ENCODE measurements at regions not wholly inside any gene's neighbourhood (a gene's known extent, or its start where the extent isn't known, plus 50 kb on each side); places are given as distances from the start of the nearest gene placed in this dataset.

GRCh38 chr1:60825593-60825992 lies 256.8 kb upstream of the NFIA start:
- ChIA-PET POLR2A (no interaction called here), RAD21 (ENCODE audit: low non-redundant PET in 1 of 2, low total read pairs in 2 of 2, uncharacterized antibody in 2 of 2, unreplicated experiment in 2 of 2) (no interaction called here), CTCF (interaction anchor here (0.6 to 1.8 kb wide), 2 partner anchors 9 to 544 kb away, joined by 3 to 9 read pairs; no protein-coding TSS in a partner anchor)
- no peaks in the 10 kb centered on the region for H3K36me3 ChIP-seq (ENCODE audit: control insufficient read depth in 1 of 2, insufficient read depth in 2 of 2, low read length in 2 of 2)
- DNase-seq (ENCODE audit: low read depth, low spot score) (peak; percentile 3), ATAC-seq (peak; percentile 79; the same call in 1 of the 2 replicates)
- H3K9me3 ChIP-seq (ENCODE audit: control insufficient read depth in 1 of 2, insufficient read depth in 1 of 2, low read depth in 1 of 2, low read length in 2 of 2) = no peaks in the 10 kb centered on the region
- no TSS peak for BruUV-seq (replicated peaks)
- no peaks in the 10 kb centered on the region for H3K9me2 ChIP-seq (ENCODE audit: insufficient read depth)
- no peaks in the 10 kb centered on the region for H3K79me2 ChIP-seq (ENCODE audit: insufficient read depth, low read length)
- no peaks in the 10 kb centered on the region for H4K20me1 ChIP-seq (ENCODE audit: insufficient read depth)
- H3K4me2 ChIP-seq (ENCODE audit: low read length) = no peak overlapping the region
- no peak overlapping the region for H3K4me3 ChIP-seq (replicated peaks in 1 of 2; ENCODE audit: low read depth in 1 of 2, low read length in 2 of 2)
- no peaks in the 10 kb centered on the region for H3K4me1 ChIP-seq (ENCODE audit: control insufficient read depth in 1 of 2, insufficient read depth in 2 of 2, low read length in 2 of 2)
- TF ChIP-seq TCF7L2 (IDR thresholded peaks at IDR 0.05; ENCODE audit: borderline replicate concordance, extremely low read depth, insufficient read depth, insufficient read length) = peak; percentile 69
- peak in 2 of 3 experiments; percentile 45 to 50; a peak in 4 of 6 replicates for TF ChIP-seq CTCF (IDR thresholded peaks at IDR 0.05 in 2 of 3, conservative IDR thresholded peaks at IDR 0.05 in 1 of 3; ENCODE audit: borderline replicate concordance in 1 of 3, insufficient read depth in 1 of 3, low read depth in 2 of 3, low read length in 2 of 3)
- TF ChIP-seq RAD21 (IDR thresholded peaks at IDR 0.05; ENCODE audit: low read depth) = no peak
- TF ChIP-seq EZH2phosphoT487 (IDR thresholded peaks at IDR 0.05; ENCODE audit: borderline replicate concordance) = no peak
- TF ChIP-seq YY1 (IDR thresholded peaks at IDR 0.05; ENCODE audit: extremely low read depth, insufficient replicate concordance, low read depth, low read length) = no peak
- intact Hi-C loops (cut with micrococcal nuclease) = no loop called here
- no peak overlapping the region for H2AFZ ChIP-seq (ENCODE audit: low read depth, low read length, poor library complexity, severe bottlenecking)
- 0 out of 2 replicates have a peak, but pooled peaks cover 3% of the 10 kb centered on the region for H3K27me3 ChIP-seq (ENCODE audit: insufficient read depth, low read length)
- H3K9ac ChIP-seq (ENCODE audit: low read length) = no peak overlapping the region
- H3K27ac ChIP-seq (ENCODE audit: low read depth, low read length) = no peak overlapping the region

GRCh38 chr1:60823151-60823550 lies 259.2 kb upstream of the NFIA start:
- H3K9me2 ChIP-seq (ENCODE audit: insufficient read depth) = no peaks in the 10 kb centered on the region
- H3K9me3 ChIP-seq (ENCODE audit: control insufficient read depth in 1 of 2, insufficient read depth in 1 of 2, low read depth in 1 of 2, low read length in 2 of 2) = no peaks in the 10 kb centered on the region
- RAD21 ChIA-PET (ENCODE audit: low non-redundant PET in 1 of 2, low total read pairs in 2 of 2, uncharacterized antibody in 2 of 2, unreplicated experiment in 2 of 2) = no interaction called here
- DNase-seq (ENCODE audit: low read depth, low spot score) (no peak), ATAC-seq (no peak)
- H3K27me3 ChIP-seq (ENCODE audit: insufficient read depth, low read length) = no peaks in the 10 kb centered on the region
- H3K4me3 ChIP-seq (replicated peaks in 1 of 2; ENCODE audit: low read depth in 1 of 2, low read length in 2 of 2) = no peak overlapping the region
- POLR2A ChIA-PET = no interaction called here
- no peak for TF ChIP-seq ZFX (IDR thresholded peaks at IDR 0.05)
- no peak for TF ChIP-seq SIN3A (IDR thresholded peaks at IDR 0.05; ENCODE audit: low read depth)
- no peak for TF ChIP-seq EGR1 (IDR thresholded peaks at IDR 0.05; ENCODE audit: low read depth)
- no peak for TF ChIP-seq YY1 (IDR thresholded peaks at IDR 0.05; ENCODE audit: extremely low read depth, insufficient replicate concordance, low read depth, low read length)
- no peak for TF ChIP-seq CEBPB (IDR thresholded peaks at IDR 0.05; ENCODE audit: low read depth)
- TF ChIP-seq ATF3 (IDR thresholded peaks at IDR 0.05) = no peak
- TF ChIP-seq ZBTB33 (IDR thresholded peaks at IDR 0.05; ENCODE audit: extremely low read depth, insufficient replicate concordance, low read length) = no peak
- TF ChIP-seq ZNF274 (IDR thresholded peaks at IDR 0.05; ENCODE audit: low read depth, low read length) = no peak
- no peak for TF ChIP-seq JUND (IDR thresholded peaks at IDR 0.05)
- no peaks in the 10 kb centered on the region for H4K20me1 ChIP-seq (ENCODE audit: insufficient read depth)
- intact Hi-C loops (cut with micrococcal nuclease) = no loop called here
- no peak overlapping the region for H2AFZ ChIP-seq (ENCODE audit: low read depth, low read length, poor library complexity, severe bottlenecking)
- H3K79me2 ChIP-seq (ENCODE audit: insufficient read depth, low read length) = no peaks in the 10 kb centered on the region
- H3K36me3 ChIP-seq (ENCODE audit: control insufficient read depth in 1 of 2, insufficient read depth in 2 of 2, low read length in 2 of 2) = no peaks in the 10 kb centered on the region
- BruUV-seq (replicated peaks) = no TSS peak
- no peak overlapping the region for H3K27ac ChIP-seq (ENCODE audit: low read depth, low read length)
- H3K4me2 ChIP-seq (ENCODE audit: low read length) = no peak overlapping the region
- no peak overlapping the region for H3K9ac ChIP-seq (ENCODE audit: low read length)
- H3K4me1 ChIP-seq (ENCODE audit: control insufficient read depth in 1 of 2, insufficient read depth in 2 of 2, low read length in 2 of 2) = no peaks in the 10 kb centered on the region
- CTCF ChIA-PET = no interaction called here

Data from HCT116 (cell line).